AG10803 (cell line): ENCODE measurements at regions not wholly inside any gene's neighbourhood (a gene's known extent, or its start where the extent isn't known, plus 50 kb on each side); places are given as distances from the start of the nearest gene placed in this dataset.
A peak's percentile ranks its signal among the peaks of the same experiment; 100 is the strongest.
"Not testable (repeated sequence)": the region's sequence is repeated elsewhere in the genome, so short reads cannot be mapped to it uniquely, and the experiment has no call there.

Source experiments
- DNase-seq: peaks from one replicate; pipeline ENCODE4 v3.0.0; 2010; ENCODE audit warnings: low read depth
- H3K4me3 ChIP-seq: 2 replicates; pipeline ENCODE4 v1.5.1; 2011; ENCODE audit warnings: mild to moderate bottlenecking, low read length, control low read depth
- TF ChIP-seq, protein P1 (sequence below): conservative IDR thresholded peaks from 2 replicates; pipeline ENCODE4 v1.5.1; 2011; ENCODE audit warnings: mild to moderate bottlenecking, low read length, control low read depth, inconsistent platforms

DNA sequence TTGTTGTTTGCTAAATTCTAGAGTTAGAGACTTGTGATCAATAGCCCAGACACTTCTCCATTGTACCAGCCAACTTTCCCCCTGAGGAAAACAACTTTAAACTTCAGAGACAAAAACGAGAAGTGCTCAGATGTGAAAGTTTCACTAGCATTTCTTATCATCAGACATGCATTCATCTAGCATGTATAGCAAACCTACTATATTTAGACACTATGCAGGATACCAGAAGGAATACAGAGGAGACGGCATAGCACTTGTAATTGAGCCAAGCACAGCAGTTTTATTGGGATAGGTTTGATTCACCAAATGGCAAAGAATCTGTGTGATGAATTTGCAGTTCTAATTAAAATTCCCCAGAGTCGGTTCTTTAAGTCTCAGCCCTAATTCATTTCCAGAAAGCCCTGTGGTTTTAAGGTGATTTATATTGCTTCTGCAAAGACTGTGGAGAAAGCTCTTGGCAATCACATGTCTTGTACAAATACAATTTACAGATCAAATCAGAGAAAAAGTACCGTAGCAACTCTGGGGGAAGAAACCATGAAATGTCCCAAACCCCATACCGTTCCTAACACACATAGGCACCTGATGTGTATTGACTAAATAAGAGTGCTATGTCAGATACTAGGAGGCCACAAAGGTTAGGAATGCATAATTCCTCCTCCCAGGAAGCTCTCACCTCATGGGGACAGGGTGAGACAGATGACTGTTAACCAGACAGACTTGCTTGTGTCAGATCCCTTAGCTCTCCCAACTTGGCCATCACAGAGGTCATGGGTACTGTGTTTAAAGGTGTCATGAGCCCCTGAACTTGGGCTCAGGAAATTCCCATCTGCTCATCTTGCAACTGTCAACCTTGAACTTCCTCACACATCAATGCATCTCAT, 69.6 kb upstream of the KRAS start:
- peak; percentile 24 for DNase-seq
- TF ChIP-seq, protein P1, sequence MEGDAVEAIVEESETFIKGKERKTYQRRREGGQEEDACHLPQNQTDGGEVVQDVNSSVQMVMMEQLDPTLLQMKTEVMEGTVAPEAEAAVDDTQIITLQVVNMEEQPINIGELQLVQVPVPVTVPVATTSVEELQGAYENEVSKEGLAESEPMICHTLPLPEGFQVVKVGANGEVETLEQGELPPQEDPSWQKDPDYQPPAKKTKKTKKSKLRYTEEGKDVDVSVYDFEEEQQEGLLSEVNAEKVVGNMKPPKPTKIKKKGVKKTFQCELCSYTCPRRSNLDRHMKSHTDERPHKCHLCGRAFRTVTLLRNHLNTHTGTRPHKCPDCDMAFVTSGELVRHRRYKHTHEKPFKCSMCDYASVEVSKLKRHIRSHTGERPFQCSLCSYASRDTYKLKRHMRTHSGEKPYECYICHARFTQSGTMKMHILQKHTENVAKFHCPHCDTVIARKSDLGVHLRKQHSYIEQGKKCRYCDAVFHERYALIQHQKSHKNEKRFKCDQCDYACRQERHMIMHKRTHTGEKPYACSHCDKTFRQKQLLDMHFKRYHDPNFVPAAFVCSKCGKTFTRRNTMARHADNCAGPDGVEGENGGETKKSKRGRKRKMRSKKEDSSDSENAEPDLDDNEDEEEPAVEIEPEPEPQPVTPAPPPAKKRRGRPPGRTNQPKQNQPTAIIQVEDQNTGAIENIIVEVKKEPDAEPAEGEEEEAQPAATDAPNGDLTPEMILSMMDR = no peak
- H3K4me3 ChIP-seq = no peak overlapping the region

DNA sequence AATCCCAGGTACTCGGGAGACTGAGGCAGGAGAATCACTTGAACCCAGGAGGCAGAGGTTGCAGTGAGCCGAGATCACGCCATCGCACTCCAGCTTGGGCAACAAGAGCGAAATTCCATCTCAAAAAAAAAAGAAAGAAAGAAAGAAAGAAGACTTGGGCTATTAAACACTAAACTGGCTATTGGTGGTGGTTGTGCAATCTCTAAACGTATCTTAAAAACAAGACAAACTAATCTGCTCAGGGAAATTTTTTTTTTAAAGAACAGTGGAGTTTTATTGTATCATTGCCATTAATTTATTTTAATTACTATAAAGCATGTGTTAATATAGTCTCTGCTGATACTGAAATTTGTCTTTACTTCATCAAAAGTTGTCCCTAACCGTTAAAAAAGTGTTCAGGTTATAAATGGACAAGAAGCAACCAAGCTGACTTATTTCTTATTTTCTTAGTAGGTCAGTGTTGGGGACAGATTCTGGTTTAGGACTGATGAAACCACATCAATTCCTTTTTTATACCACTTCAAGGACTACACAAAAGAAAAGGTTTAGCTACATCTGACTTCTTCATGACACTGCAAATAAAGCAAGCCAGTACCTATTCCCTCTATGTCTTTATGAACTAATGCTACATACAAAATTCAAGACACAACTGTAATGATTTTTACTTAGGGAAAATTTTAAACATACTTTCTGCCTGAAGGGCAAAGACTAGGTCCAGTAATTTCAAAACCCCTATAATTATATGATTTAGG, 68.7 kb upstream of the KRAS start:
- TF ChIP-seq, protein P1 = no peak
- no peak for DNase-seq
- no peak overlapping the region for H3K4me3 ChIP-seq

DNA sequence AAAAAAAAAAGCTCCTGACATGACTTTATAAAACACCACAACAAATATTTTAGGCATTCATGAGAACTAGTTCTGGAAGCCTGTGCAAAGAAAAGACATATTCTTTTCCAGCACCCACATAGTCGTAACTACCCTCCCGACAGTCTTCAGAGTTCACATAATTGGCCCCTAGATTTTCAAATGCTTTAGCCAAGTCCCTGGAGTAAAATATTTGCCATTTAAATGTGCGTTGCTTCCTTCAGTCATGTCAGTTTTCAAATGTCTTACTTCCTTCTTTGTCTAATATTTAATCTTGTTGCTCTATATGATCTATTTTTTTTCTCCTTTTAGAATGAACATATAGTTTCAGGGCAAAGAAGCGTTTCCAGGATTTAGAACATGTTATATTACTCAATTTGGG, 66.8 kb upstream of the KRAS start:
- TF ChIP-seq, protein P1 = no peak
- DNase-seq = peak; percentile 16
- H3K4me3 ChIP-seq = no peak overlapping the region

DNA sequence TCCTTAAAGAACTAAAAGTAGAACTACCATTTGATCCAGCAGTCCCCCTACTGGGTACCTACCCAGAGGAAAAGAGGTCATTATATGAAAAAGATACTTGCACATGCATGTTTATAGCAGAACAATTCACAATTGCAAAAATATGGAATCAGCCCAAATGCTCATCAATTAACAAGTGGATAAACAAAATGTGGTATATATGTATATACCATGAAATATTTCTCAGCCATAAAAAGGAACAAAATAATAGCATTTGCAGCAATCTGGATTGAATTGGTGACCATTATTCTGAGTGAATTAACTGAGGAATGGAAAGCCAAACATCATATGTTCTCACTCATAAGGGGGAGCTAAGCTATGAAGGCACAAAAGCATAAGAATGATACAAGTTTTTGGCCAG, 64.7 kb upstream of the KRAS start:
- TF ChIP-seq, protein P1 = no peak
- H3K4me3 ChIP-seq = no peak overlapping the region
- no peak for DNase-seq

DNA sequence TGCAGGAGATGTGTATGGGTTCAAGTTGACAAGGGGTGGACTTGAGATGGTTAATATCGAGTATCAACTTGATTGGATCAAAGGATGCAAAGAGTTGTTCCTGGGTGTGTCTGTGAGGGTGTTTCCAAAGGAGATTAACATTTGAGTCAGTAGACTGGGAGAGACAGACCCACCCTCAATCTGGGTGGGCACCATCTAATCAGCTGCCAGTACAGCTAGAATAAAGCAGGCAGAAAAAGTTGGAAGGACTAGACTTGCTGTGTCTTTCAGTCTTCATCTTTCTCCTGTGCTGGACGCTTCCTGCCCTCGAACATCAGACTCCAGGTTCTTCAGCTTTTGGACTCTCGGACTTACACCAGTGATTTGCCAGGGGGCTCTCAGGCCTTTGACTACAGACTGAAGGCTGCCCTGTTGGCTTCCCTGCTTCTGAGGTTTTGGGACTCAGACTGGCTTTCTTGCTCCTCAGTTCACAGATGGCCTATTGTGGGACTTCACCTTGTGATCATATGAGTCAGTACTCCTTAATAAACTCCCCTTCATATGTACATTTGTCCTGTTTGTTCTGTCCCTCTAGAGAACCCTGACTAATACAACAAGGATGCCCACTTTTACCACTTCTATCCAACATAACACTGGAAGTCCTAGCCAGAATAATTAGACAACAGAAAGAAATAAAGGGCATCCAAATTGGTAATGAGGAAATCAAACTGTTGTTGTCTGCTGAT, 62.7 kb upstream of the KRAS start:
- DNase-seq = peak; percentile 9
- not testable (repeated sequence) for H3K4me3 ChIP-seq

DNA sequence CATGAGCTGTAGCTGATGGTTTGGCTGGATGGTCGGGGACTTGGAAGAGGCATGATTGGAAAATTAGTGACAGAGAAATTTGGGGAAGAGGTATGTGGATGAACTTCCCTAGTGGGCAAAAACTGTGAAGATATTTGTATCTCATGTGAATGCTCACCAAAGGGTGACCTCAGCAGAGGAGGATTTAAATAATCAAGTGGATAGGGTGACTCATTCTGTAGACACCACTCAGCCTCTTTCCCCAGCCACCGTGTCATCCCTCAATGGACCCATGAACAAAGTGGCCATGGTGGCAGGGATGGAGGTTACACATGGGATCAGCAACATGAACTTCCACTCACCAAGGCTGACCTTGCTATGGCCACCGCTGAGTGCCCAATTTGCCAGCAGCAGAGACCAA, 60.8 kb upstream of the KRAS start:
- DNase-seq = peak; percentile 10
- no peak overlapping the region for H3K4me3 ChIP-seq
- TF ChIP-seq, protein P1 = no peak

DNA sequence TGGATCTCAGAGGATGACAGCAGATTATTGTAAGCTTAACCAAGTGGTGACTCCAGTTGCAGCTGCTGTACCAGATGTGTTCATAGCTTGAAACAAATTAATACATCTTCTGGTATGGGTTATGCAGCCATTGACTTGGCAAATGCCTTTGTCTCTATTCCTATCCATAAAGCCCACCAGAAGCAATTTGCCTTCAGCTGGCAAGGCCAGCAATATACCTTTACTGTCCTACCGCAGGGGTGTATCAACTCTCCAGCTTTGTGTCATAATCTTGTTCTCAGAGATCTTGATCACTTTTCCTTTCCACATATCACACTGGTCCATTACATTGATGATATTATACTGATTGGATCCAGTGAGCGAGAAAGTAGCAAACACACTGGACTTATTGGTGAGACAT, 59.3 kb upstream of the KRAS start:
- not testable (repeated sequence) for DNase-seq, H3K4me3 ChIP-seq
